Testis (tissue), 2 donors: ENCODE measurements at regions not wholly inside any gene's neighbourhood (a gene's known extent, or its start where the extent isn't known, plus 50 kb on each side); places are given as distances from the start of the nearest gene placed in this dataset.

ENCODE experiments used
- POLR2A ChIP-seq: fragments of 450-650 bp; IDR thresholded peaks from one replicate; pipeline ENCODE4 v1.6.1; 2017; ENCODE audit warnings: antibody characterized with exemption, mild to moderate bottlenecking, moderate library complexity
- TF ChIP-seq, protein P1 (sequence below), 3 experiments: fragments of 450-650 bp in 2 of 3; fragments of 200-600 bp in 1 of 3; sonication (generic) in 1 of 3; IDR thresholded peaks; one replicate each; pipeline ENCODE4 v1.5.1; 2016 to 2019; ENCODE audit warnings: antibody characterized with exemption in 3 of 3, mild to moderate bottlenecking in 2 of 3, moderate library complexity in 1 of 3

DNA sequence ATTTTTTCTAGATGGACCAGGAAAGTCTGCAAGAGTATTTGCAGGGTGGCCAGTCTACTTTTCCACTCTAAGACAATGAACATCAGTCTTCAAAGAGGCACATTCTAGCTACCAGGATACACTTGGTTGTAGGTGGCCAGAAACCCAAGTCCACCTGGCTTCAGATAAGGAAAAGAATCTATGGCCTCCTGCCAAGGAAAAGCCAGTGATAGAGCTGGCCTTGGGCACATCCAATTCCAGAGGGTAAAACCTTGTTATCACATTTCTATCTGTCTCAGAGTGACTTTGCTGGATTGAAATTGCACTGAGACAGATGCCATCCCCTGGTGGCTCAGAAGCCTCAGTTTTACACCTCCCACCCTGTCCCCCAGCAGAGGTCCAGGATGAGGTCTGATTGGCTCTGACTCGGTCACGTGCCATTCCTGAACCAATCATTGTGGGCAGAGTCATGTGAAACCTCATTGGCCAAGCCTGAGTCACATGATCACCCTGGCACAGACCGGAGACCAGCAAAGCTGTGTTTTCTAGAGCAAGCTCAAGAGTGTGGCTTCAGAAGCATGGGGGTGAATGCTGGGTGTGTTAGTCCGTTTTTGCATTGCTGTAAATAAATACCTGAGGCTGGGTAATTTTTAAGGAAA lies 497.4 kb upstream of the SULF2 start:
- TF ChIP-seq, protein P1, sequence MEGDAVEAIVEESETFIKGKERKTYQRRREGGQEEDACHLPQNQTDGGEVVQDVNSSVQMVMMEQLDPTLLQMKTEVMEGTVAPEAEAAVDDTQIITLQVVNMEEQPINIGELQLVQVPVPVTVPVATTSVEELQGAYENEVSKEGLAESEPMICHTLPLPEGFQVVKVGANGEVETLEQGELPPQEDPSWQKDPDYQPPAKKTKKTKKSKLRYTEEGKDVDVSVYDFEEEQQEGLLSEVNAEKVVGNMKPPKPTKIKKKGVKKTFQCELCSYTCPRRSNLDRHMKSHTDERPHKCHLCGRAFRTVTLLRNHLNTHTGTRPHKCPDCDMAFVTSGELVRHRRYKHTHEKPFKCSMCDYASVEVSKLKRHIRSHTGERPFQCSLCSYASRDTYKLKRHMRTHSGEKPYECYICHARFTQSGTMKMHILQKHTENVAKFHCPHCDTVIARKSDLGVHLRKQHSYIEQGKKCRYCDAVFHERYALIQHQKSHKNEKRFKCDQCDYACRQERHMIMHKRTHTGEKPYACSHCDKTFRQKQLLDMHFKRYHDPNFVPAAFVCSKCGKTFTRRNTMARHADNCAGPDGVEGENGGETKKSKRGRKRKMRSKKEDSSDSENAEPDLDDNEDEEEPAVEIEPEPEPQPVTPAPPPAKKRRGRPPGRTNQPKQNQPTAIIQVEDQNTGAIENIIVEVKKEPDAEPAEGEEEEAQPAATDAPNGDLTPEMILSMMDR (IDR thresholded peaks at IDR 0.05), result no peak
- TF ChIP-seq POLR2A, result no peak
